GM19023 (cell line): ENCODE measurements at regions not wholly inside any gene's neighbourhood (a gene's known extent, or its start where the extent isn't known, plus 50 kb on each side); places are given as distances from the start of the nearest gene placed in this dataset.
"Not testable (repeated sequence)": the region's sequence is repeated elsewhere in the genome, so short reads cannot be mapped to it uniquely, and the experiment has no call there.

ENCODE experiments used
- ATAC-seq: cut with Tn5 transposase; IDR thresholded peaks from one replicate; pipeline ENCODE4 v1.9.1; 2021; ENCODE audit warnings: mild to moderate bottlenecking, moderate library complexity; ENCODE audit not compliant: unreplicated experiment

DNA sequence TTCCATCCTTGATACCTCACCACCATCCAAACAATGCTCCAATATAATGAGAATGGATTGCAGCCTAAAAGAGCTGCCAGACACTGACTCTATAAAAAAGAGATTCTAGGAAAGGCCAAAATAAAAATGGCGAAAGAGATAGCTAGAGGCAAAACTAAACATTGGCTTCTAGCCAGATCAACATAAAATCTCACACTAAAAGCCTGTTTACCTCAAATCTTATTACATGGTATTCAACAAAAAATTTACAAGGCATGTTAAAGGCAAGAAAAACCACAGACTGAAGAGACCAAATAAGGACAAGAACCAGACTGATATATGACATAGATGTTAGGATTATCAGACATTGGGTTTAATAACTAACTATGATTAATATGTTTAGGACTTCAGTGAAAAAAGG, 1127.0 kb downstream of the DNAJB9 start:
- no peak for ATAC-seq

DNA sequence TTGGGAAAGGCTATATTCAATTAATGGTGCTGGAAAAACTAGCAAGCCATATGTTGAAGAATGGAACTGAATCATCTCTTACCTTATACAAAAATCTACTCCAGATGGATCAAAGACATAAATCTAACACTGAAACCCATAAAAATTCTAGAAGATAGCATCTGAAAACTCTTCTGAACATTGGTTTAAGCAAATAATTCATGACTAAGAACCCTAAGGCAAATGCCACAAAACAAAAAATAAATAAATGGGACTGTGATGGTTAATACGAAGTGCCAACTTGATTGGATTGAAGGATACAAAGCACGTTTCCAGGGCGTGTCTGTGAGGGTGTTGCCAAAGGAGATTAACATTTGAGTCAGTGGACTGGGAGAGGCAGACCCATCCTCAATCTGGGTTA, 1130.0 kb downstream of the DNAJB9 start:
- no peak for ATAC-seq

DNA sequence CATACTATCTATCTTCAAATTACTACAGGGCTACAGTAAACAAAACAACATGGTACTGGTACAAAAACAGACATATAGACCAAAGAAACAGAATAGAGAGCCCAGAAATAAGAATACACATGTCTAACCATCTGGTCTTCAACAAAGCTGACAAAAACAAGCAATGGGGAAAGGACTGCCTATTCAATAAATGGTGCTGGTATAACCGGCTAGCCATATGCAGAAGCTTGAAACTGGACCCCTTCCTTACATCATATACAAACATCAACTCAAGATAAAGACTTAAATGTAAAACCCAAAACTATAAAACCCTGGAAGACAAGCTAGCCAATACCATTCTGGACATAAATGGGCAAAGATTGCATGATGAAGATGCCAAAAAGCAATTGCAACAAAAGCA, 1143.7 kb downstream of the DNAJB9 start:
- ATAC-seq = no peak

DNA sequence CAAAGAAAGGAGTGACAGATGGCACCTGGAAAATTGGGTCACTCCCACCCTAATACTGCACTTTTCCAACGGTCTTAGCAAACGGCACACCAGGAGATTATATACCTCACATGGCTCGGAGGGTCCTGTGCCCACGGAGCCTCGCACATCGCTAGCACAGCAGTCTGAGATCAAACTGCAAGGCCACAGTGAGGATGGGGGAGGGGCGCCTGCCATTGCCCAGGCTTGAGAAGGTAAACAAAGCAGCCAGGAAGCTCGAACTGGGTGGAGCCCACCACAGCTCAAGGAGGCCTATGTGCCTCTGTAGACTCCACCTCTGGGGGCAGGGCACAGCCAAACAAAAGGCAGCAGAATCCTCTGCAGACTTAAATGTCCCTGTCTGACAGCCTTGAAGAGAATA, 1149.7 kb downstream of the DNAJB9 start:
- not testable (repeated sequence) for ATAC-seq

DNA sequence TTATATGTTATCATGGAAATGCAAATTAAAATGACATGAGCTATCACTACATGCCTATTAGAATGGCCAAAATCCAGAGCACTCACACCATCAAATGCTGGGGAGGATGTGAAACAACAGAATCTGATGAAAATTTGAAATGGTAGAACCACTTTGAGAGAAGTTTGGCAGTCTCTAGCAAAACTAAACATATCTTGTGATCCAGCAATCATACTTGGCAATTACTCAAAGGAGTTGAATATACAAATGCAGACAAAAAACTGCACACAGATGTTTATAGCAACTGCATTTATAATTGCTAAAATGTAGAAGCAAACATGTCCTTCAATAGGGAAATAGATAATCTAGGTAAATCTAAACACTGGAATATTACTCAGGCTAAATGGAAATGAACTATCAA, 1164.9 kb downstream of the DNAJB9 start:
- ATAC-seq = no peak

DNA sequence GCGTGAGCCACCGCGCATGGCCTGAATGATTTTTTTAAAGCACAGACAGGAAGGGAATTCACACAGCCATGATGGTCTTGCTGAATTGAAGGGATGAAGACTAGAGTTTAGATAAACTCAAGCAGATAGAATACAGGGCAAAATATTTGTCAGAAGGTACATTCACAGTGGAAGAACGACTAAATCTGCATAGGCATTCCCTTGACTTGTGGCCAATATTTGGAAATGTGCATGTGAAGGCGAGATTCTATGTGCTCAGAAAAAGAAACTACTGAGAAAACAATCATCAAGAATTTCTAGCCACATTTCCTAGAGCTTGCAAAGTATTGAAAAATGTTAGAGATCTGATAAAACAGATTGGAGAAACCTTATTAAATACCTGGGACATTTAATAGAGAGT, 1166.2 kb downstream of the DNAJB9 start:
- ATAC-seq = no peak

DNA sequence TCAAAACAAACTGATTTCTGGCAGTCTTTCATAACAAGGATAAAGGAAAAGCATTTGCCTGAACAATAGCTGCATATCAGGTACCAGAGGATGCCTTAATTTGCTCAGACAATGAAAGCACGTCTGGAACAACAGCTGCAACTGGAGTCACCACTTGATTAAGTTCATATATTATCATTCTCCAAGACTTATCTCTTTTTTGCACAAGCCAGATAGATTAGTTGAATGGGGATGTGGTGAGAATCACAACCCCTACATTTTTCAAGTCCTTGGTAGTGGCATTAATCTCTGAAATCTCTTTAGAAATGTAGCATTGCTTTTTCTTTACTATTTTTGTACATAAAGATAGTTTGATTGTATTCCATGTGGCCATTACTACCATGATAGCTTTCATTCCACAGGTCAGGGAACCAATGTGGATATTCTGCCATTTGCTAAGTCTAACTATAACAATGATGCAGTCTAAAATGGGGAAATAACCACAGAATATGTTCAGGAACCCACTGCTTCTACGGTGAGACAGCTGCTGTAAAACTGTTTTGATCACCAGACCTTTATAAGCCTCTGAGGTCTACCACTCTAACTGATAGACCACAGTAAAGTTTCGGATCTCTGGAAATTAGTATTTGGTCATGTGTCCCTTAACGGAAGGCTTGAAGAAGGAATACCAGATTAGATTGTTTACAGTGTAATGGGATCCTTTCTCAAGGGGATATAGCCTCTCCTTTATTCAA, 1176.2 kb downstream of the DNAJB9 start:
- ATAC-seq = no peak

DNA sequence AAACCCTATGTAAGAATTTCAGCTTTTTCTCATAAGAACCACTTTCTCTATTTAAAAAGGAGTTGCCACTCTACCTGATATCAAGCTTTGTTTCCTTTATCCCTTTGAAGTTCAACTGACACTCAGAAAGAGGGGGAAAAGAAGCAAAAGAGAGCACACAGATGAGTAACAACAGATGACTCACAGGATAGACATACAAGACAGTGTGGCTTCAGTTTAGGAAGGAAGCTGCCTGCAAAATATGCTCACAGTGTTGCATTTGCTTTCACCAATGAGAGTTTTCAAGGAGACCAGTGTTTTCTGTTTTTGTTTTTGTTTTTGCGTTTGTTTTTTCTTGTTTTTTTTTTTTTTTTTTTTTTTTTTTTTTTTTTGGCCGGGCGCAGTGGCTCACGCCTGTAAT, 1181.6 kb downstream of the DNAJB9 start:
- no peak for ATAC-seq

DNA sequence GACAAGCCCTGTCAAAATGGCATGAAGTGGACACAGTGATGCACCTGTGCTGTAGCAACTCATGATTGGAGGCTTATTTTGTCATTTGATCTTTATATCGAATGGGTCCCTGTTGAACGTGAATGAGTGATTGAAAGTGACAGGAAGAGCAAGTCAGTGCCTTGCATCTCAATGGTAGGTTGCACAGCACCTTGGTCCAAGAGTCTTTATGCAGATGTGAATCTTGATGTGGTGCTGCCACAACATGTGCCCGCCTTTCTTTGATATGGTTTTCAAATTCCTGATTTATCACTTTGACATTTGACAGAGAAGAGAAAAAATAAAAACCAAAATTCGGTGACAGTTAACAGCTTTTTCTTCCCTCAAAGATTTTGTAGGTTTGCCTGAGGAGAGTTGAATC, 1182.4 kb downstream of the DNAJB9 start:
- ATAC-seq = no peak

DNA sequence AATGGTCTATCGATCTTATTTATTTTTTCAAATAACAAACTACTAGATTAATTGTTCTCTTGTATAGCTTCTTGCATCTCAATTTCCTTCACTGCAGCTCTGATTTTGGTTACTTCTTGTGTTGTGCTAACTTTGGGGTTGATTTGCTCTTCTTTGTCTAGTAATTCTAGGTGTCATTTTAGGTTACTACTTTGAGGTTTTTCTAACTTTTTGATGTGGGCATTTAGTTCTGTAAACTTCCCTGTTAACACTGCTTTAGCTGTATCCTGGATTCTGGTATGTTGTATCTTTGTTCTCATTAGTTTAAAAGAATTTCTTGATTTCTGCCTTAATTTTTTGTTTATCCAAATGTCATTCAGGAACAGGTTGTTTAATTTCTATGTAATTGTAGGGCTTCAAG, 1188.0 kb downstream of the DNAJB9 start:
- no peak for ATAC-seq

DNA sequence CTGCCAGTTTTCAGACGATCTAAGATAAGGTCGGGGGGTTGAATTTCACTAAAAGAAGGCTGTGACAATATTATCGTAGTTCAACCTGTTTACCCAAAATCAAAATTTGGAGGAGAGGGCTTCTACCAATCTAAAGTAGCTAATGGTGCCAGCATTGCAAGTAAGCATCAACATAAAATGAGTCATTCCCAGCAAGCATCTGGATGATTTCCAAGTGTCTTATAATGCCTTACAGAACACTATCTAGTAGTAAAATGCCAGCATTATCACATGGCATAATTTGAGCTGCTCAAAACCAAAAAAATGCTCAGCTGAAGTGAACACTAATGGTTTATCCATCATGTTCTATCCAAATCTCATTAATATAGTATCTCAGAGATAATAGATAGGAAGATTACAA, 1193.9 kb downstream of the DNAJB9 start:
- no peak for ATAC-seq

DNA sequence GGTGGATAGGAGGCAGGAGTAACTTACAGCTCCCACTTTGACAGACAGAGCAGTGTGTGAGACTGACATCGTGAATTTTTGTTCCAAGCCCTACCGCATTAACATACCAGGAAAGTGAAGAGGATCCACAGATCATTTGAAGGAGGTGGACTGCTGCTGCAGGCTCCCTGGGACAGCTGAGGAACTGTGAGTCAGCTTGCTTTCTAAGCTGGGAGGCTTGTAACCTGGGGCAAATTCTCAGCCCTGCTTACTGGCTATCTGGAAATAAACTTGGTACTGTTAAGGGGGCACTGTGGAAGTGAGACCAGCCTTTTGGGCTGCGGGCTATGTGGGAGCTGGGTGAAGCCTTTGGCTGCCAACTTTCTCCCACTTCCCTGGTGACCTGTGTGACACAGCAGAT, 1202.5 kb downstream of the DNAJB9 start:
- no peak for ATAC-seq

DNA sequence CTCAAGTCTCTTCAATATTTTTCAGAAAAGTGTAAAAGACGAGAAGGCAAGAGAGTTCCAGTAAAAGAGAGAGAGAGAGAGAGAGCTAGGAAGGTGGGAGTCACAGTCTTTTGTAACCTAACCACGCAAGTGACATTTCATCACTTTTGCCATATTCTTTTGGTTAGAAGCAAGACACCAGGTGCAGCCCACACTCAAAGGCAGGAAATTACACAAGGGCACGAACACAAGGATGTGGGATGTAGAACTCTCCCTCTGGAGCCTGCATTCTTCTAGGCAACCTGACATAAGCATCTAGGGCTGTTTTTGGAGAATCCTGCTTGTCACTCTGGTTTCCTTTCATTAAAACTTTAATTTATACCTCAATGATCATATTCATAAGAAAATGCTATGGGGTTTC, 1213.1 kb downstream of the DNAJB9 start:
- no peak for ATAC-seq

DNA sequence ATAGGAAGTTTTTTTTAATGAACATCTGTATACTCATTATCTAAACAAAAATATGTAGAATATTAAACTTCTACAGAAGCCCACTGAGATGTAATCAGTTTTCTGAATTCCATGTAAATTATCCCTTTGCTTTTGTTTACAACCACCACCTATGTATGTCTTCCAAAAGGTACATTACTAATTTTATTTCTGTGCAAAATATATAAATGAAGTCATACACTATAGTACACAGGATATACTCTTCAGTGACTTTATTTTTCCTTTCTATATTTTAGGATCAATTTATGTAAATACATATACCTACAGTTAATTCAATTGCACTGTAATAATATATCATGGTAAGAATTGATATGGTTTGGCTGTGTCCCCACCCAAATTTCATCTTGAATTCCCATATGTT, 1236.9 kb downstream of the DNAJB9 start:
- no peak for ATAC-seq

DNA sequence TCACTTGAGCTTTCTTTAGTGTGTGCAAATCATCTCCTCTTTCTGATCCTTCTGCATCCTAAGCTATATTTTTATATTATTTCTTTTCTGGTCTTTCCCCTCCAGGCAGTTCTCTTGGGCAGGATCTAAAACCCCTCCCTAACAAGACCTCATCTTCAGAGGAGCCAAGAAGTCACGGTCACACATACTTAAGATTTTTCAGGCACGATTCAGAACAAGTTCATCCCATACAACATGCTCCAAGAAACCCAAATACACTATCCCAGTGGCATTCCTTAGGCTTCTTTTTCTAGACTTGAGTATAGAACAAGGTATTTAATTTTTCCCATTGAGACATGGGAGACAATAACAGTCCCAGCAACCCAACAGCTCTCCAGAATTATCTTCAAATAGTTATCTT, 1251.5 kb downstream of the DNAJB9 start:
- no peak for ATAC-seq

DNA sequence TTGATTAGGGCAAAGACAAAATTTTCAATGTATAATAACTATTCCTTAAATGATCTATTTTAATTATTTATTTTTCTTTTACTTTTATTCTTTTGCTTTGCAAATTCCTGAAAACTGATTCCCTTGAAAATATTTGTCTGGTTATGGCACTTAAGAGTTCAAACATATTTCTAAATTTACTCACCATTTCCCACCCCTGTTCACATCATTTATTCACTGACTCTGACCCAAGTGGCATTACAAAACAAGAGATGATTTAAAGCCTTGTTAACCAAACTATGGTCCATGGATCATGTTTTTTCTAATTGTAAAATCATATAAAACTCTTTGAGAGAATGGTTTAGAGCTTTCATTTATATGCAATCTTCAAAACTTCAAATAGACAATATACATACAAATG, 1256.1 kb upstream of the LRRN3 start:
- ATAC-seq = no peak

DNA sequence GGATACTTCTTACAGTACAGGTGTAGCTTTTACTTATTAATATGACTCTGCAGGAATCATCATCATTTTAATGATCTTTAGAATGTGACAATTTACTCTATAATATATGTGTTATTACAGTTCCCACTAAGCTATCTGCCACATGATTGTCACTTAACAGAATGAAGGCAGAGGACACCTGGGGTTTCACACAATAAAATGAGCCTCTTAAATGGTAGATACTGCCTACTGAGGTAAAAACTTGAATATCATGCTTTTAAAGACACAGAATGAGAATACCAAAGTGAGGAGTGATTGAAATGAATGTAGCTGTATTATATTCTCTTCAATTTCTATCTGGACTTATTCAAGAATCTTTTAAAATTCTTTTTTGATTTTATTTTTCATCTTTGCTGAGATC, 1255.3 kb upstream of the LRRN3 start:
- ATAC-seq = no peak

DNA sequence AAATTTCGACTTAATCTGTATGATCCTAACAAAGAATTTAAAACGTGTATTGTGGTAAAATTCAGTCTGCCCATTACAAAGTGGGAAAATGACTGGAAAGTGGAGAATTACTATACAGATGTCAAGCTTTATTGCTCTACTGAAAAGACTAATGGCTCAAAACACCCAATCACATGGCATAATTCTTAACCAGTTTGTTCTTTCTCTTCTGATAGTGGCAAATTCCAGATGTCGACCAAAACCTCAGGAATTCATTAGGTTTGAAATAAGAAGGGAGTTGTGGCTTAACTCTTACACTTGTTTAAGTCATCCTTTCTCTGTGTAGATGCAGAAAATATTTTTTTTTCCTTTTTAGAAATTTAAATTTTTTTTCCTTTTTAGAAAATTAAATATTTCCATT, 1254.9 kb upstream of the LRRN3 start:
- no peak for ATAC-seq

DNA sequence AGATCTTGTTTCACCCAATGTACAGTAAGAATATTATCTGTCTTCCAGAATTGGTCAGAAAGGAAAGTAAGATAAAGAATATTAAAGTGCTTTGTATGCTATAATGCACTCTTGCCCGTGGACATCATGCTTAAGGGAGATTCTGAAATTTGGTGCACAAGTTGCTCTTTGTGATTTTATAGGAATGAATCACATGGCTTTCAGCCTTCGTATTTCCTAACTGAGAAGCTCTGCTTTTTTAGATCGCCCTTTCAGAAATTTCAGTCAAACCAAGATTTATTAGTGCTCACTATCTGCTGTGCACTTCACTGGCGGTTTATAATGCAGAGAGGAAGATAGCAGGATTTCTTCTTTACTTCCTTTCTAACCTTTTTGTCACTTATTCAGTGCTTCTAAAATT, 1248.5 kb upstream of the LRRN3 start:
- no peak for ATAC-seq

DNA sequence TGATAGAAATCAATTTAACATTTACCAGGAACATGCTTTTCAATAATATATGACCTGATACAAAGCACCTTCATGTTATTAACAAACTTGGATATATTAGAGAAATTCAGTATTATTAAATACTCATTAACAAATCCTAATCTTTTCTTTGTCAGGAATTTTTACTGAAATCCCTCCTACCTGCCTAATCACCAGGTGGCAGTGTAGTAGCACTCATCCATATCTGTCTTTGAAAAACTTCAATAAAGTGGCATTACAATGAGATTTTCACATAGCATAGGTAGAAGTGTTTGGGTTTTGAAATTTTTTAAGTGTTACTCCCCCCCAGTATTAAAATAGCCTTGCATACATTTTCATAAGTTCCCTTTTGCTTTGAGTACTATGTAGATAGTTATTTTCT, 1246.6 kb upstream of the LRRN3 start:
- ATAC-seq = no peak

DNA sequence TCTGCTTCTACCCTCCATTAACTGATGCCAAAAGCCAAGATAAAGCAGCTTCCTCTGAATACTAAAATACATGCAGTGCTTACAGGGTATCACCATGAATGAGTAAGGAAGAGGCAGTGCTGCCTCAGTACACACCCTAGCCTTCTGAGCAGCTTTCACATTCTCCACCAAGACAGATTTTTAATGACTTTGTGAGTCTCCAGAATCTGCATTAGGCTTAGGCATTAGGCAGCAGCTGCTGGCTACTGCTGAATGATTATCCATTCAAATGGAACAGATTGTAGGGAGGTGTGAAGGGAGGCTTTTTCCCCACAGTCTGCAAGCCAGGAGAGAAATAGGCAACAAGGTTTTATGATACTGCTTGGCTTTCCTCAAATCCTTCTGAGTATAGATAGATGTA, 1226.7 kb upstream of the LRRN3 start:
- ATAC-seq = no peak

DNA sequence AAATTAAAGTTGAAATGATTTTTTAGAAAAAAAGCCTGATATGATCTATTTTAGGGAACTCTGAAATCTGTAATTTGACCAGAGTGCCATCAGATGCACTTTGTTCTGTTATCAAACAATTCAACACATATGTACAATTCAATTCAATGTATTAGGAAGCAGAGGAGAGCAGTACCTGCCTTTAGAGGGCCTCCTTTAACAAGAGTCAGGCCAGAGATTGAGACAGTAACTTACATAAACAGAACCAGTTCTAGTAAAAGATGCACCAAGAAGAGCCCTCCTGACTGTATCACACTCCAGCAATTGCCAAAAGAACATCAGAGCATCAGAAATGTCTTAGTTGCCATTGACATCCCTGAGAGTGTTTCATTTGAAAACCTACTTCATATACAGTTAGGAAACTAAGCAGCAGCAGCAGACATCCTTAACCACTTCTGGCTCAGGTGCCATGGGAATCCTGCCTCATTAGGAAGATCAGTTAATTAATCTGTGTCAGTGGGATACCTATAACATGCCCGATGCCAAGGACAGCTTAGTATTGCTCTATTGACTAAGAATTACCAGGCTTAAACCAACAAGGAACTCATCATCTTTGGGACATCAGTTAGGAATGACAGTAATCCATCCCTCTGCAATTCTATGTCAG, 1222.6 kb upstream of the LRRN3 start:
- ATAC-seq = no peak

DNA sequence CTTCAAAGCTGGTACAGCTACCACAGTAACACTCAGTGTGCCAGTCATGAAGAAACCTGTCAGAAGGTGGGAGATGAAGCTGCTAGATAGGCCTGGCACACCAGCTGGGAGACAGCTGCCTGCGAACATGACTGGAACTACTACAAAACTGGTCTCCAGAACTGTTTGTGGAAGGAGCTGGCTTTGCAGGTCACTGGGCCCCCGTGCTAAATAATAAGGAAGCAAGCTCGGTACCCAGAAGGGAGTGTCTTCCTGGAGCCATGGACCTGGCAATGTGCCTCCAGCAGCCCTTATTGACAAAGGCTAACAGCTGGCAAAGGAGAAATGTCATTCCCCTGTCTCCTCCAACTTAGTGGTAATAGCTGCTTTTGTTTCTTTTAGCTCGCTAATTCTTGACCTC, 1217.6 kb upstream of the LRRN3 start:
- ATAC-seq = no peak
